Ovary (tissue), 3 donors: ENCODE measurements at regions not wholly inside any gene's neighbourhood (a gene's known extent, or its start where the extent isn't known, plus 50 kb on each side); places are given as distances from the start of the nearest gene placed in this dataset.

Source experiments
- CTCF ChIP-seq, 3 donors: fragments of 450-650 bp in 2 of 3; fragments of 200-600 bp in 1 of 3; IDR thresholded peaks; one replicate each; pipeline versions ENCODE4 v1.5.1 to v1.8.0; 2016 to 2022; ENCODE audit warnings: antibody characterized with exemption in 3 of 3, mild to moderate bottlenecking in 1 of 3
- POLR2A ChIP-seq: fragments of 450-650 bp; IDR thresholded peaks from one replicate; pipeline ENCODE4 v1.6.1; 2017; ENCODE audit warnings: antibody characterized with exemption, mild to moderate bottlenecking, moderate library complexity
- donor health status: DM: no; HTN: no; CAD: no.

GRCh38 chr14:38774162-38774561, 328.9 kb downstream of the SEC23A start:
- no peak for TF ChIP-seq CTCF (IDR thresholded peaks at IDR 0.05)
- TF ChIP-seq POLR2A: no peak
